ENCODE measurements at regions not wholly inside any gene's neighbourhood (a gene's known extent, or its start where the extent isn't known, plus 50 kb on each side); places are given as distances from the start of the nearest gene placed in this dataset.
"Not testable (repeated sequence)": the region's sequence is repeated elsewhere in the genome, so short reads cannot be mapped to it uniquely, and the experiment has no call there.

- no peaks in the 10 kb centered on the region for H3K27me3 ChIP-seq (ENCODE audit: control insufficient read depth, insufficient read depth, low read length)
- H3K36me3 ChIP-seq (ENCODE audit: control insufficient read depth, low read depth, low read length) = no peaks in the 10 kb centered on the region
- no peaks in the 10 kb centered on the region for H3K9me3 ChIP-seq (ENCODE audit: control insufficient read depth, low read depth, low read length)
- no peak overlapping the region for H3K9ac ChIP-seq (ENCODE audit: low read length)
- H3K27ac ChIP-seq (ENCODE audit: low read length) = no peak overlapping the region
- no peaks in the 10 kb centered on the region for H3K4me1 ChIP-seq (ENCODE audit: control insufficient read depth, low read depth, low read length)
- no peak overlapping the region for H3K4me3 ChIP-seq (ENCODE audit: low read length)
Measured at GRCh38 chr5:166602271-166602670, 1689.2 kb upstream of the WWC1 start.

- Histone ChIP-seq H3K27ac (ENCODE audit: low read length) (no peak overlapping the region), H3K36me3 (ENCODE audit: control insufficient read depth, low read depth, low read length) (no peaks in the 10 kb centered on the region), H3K9ac (ENCODE audit: low read length) (no peak overlapping the region), H3K27me3 (ENCODE audit: control insufficient read depth, insufficient read depth, low read length) (no peaks in the 10 kb centered on the region), H3K9me3 (ENCODE audit: control insufficient read depth, low read depth, low read length) (no peaks in the 10 kb centered on the region), H3K4me1 (ENCODE audit: control insufficient read depth, low read depth, low read length) (peaks cover 6% of the 10 kb centered on the region), H3K4me3 (ENCODE audit: low read length) (no peak overlapping the region)
Measured at GRCh38 chr5:166617507-166617906, 1673.9 kb upstream of the WWC1 start.

- H3K9ac ChIP-seq (ENCODE audit: low read length) = no peak overlapping the region
- H3K4me3 ChIP-seq (ENCODE audit: low read length) = no peak overlapping the region
- H3K36me3 ChIP-seq (ENCODE audit: control insufficient read depth, low read depth, low read length) = no peaks in the 10 kb centered on the region
- H3K9me3 ChIP-seq (ENCODE audit: control insufficient read depth, low read depth, low read length) = no peaks in the 10 kb centered on the region
- no peaks in the 10 kb centered on the region for H3K27me3 ChIP-seq (ENCODE audit: control insufficient read depth, insufficient read depth, low read length)
- no peak overlapping the region for H3K27ac ChIP-seq (ENCODE audit: low read length)
- H3K4me1 ChIP-seq (ENCODE audit: control insufficient read depth, low read depth, low read length) = peaks cover 6% of the 10 kb centered on the region
Measured at GRCh38 chr5:166618526-166618925, 1672.9 kb upstream of the WWC1 start.

- H3K27me3 ChIP-seq (ENCODE audit: control insufficient read depth, insufficient read depth, low read length) = no peaks in the 10 kb centered on the region
- no peak overlapping the region for H3K9ac ChIP-seq (ENCODE audit: low read length)
- peak overlapping the region; percentile 8 for H3K27ac ChIP-seq (ENCODE audit: low read length)
- no peaks in the 10 kb centered on the region for H3K36me3 ChIP-seq (ENCODE audit: control insufficient read depth, low read depth, low read length)
- peaks cover 19% of the 10 kb centered on the region for H3K4me1 ChIP-seq (ENCODE audit: control insufficient read depth, low read depth, low read length)
- H3K4me3 ChIP-seq (ENCODE audit: low read length) = peak overlapping the region; percentile 23
- H3K9me3 ChIP-seq (ENCODE audit: control insufficient read depth, low read depth, low read length) = no peaks in the 10 kb centered on the region
Measured at GRCh38 chr5:166624573-166624972, 1666.9 kb upstream of the WWC1 start.

- H3K27ac ChIP-seq (ENCODE audit: low read length) = peak overlapping the region; percentile 17
- no peak overlapping the region for H3K4me3 ChIP-seq (ENCODE audit: low read length)
- H3K27me3 ChIP-seq (ENCODE audit: control insufficient read depth, insufficient read depth, low read length) = no peaks in the 10 kb centered on the region
- no peaks in the 10 kb centered on the region for H3K9me3 ChIP-seq (ENCODE audit: control insufficient read depth, low read depth, low read length)
- H3K9ac ChIP-seq (ENCODE audit: low read length) = no peak overlapping the region
- no peaks in the 10 kb centered on the region for H3K36me3 ChIP-seq (ENCODE audit: control insufficient read depth, low read depth, low read length)
- H3K4me1 ChIP-seq (ENCODE audit: control insufficient read depth, low read depth, low read length) = peaks cover 19% of the 10 kb centered on the region
Measured at GRCh38 chr5:166625210-166625865, 1666.1 kb upstream of the WWC1 start.

GRCh38 chr5:166637295-166637694 lies 1654.2 kb upstream of the WWC1 start:
- Histone ChIP-seq H3K4me1 (ENCODE audit: control insufficient read depth, low read depth, low read length) (no peaks in the 10 kb centered on the region), H3K27ac (ENCODE audit: low read length) (no peak overlapping the region), H3K27me3 (ENCODE audit: control insufficient read depth, insufficient read depth, low read length) (no peaks in the 10 kb centered on the region), H3K36me3 (ENCODE audit: control insufficient read depth, low read depth, low read length) (no peaks in the 10 kb centered on the region), H3K4me3 (ENCODE audit: low read length) (no peak overlapping the region), H3K9me3 (ENCODE audit: control insufficient read depth, low read depth, low read length) (no peaks in the 10 kb centered on the region), H3K9ac (ENCODE audit: low read length) (no peak overlapping the region)

- H3K9me3 ChIP-seq (ENCODE audit: control insufficient read depth, low read depth, low read length) = no peaks in the 10 kb centered on the region
- no peak overlapping the region for H3K9ac ChIP-seq (ENCODE audit: low read length)
- H3K4me1 ChIP-seq (ENCODE audit: control insufficient read depth, low read depth, low read length) = peaks cover under 1% of the 10 kb centered on the region
- H3K4me3 ChIP-seq (ENCODE audit: low read length) = no peak overlapping the region
- H3K27me3 ChIP-seq (ENCODE audit: control insufficient read depth, insufficient read depth, low read length) = no peaks in the 10 kb centered on the region
- no peaks in the 10 kb centered on the region for H3K36me3 ChIP-seq (ENCODE audit: control insufficient read depth, low read depth, low read length)
- no peak overlapping the region for H3K27ac ChIP-seq (ENCODE audit: low read length)
Measured at GRCh38 chr5:166639151-166639550, 1652.3 kb upstream of the WWC1 start.

- not testable (repeated sequence) for H3K36me3 ChIP-seq (ENCODE audit: control insufficient read depth, low read depth, low read length); H3K4me3 ChIP-seq (ENCODE audit: low read length); H3K9ac ChIP-seq (ENCODE audit: low read length); H3K4me1 ChIP-seq (ENCODE audit: control insufficient read depth, low read depth, low read length); H3K27ac ChIP-seq (ENCODE audit: low read length); H3K27me3 ChIP-seq (ENCODE audit: control insufficient read depth, insufficient read depth, low read length); H3K9me3 ChIP-seq (ENCODE audit: control insufficient read depth, low read depth, low read length)
Measured at GRCh38 chr5:166640136-166640535, 1651.3 kb upstream of the WWC1 start.

GRCh38 chr5:166648736-166649135 lies 1642.7 kb upstream of the WWC1 start:
- Histone ChIP-seq H3K27ac (ENCODE audit: low read length) (no peak overlapping the region), H3K4me1 (ENCODE audit: control insufficient read depth, low read depth, low read length) (peaks cover 5% of the 10 kb centered on the region), H3K9ac (ENCODE audit: low read length) (no peak overlapping the region), H3K9me3 (ENCODE audit: control insufficient read depth, low read depth, low read length) (no peaks in the 10 kb centered on the region), H3K4me3 (ENCODE audit: low read length) (no peak overlapping the region), H3K27me3 (ENCODE audit: control insufficient read depth, insufficient read depth, low read length) (no peaks in the 10 kb centered on the region), H3K36me3 (ENCODE audit: control insufficient read depth, low read depth, low read length) (no peaks in the 10 kb centered on the region)

GRCh38 chr5:166649676-166650075 lies 1641.8 kb upstream of the WWC1 start:
- Histone ChIP-seq H3K4me3 (ENCODE audit: low read length) (no peak overlapping the region), H3K36me3 (ENCODE audit: control insufficient read depth, low read depth, low read length) (no peaks in the 10 kb centered on the region), H3K9ac (ENCODE audit: low read length) (no peak overlapping the region), H3K4me1 (ENCODE audit: control insufficient read depth, low read depth, low read length) (no peaks in the 10 kb centered on the region), H3K27me3 (ENCODE audit: control insufficient read depth, insufficient read depth, low read length) (no peaks in the 10 kb centered on the region), H3K27ac (ENCODE audit: low read length) (no peak overlapping the region), H3K9me3 (ENCODE audit: control insufficient read depth, low read depth, low read length) (no peaks in the 10 kb centered on the region)

GRCh38 chr5:166651234-166651633 lies 1640.2 kb upstream of the WWC1 start:
- no peak overlapping the region for H3K4me3 ChIP-seq (ENCODE audit: low read length)
- H3K36me3 ChIP-seq (ENCODE audit: control insufficient read depth, low read depth, low read length) = no peaks in the 10 kb centered on the region
- no peak overlapping the region for H3K27ac ChIP-seq (ENCODE audit: low read length)
- H3K27me3 ChIP-seq (ENCODE audit: control insufficient read depth, insufficient read depth, low read length) = no peaks in the 10 kb centered on the region
- no peaks in the 10 kb centered on the region for H3K9me3 ChIP-seq (ENCODE audit: control insufficient read depth, low read depth, low read length)
- no peaks in the 10 kb centered on the region for H3K4me1 ChIP-seq (ENCODE audit: control insufficient read depth, low read depth, low read length)
- no peak overlapping the region for H3K9ac ChIP-seq (ENCODE audit: low read length)

GRCh38 chr5:166671811-166672210 lies 1619.6 kb upstream of the WWC1 start:
- H3K9me3 ChIP-seq (ENCODE audit: control insufficient read depth, low read depth, low read length) = no peaks in the 10 kb centered on the region
- no peaks in the 10 kb centered on the region for H3K27me3 ChIP-seq (ENCODE audit: control insufficient read depth, insufficient read depth, low read length)
- H3K4me3 ChIP-seq (ENCODE audit: low read length) = no peak overlapping the region
- no peak overlapping the region for H3K27ac ChIP-seq (ENCODE audit: low read length)
- H3K9ac ChIP-seq (ENCODE audit: low read length) = no peak overlapping the region
- peaks cover 32% of the 10 kb centered on the region for H3K4me1 ChIP-seq (ENCODE audit: control insufficient read depth, low read depth, low read length)
- no peaks in the 10 kb centered on the region for H3K36me3 ChIP-seq (ENCODE audit: control insufficient read depth, low read depth, low read length)
